NB4 (cell line): ENCODE measurements at regions not wholly inside any gene's neighbourhood (a gene's known extent, or its start where the extent isn't known, plus 50 kb on each side); places are given as distances from the start of the nearest gene placed in this dataset.

Experiments used
- CTCF ChIP-seq: IDR thresholded peaks from one replicate; pipeline ENCODE4 v1.5.1; 2012; ENCODE audit warnings: low read depth, low read length
- MYC ChIP-seq: IDR thresholded peaks from 2 replicates; pipeline ENCODE4 v1.6.1; 2011; ENCODE audit warnings: low read depth, low read length
- POLR2A ChIP-seq: IDR thresholded peaks from 2 replicates; pipeline ENCODE4 v1.6.1; 2011; ENCODE audit warnings: mild to moderate bottlenecking; ENCODE audit not compliant: insufficient read length; ENCODE audit errors: extremely low read depth
- TF ChIP-seq, protein P1 (sequence below): IDR thresholded peaks from 2 replicates; pipeline ENCODE4 v1.6.1; 2011; ENCODE audit warnings: low read depth, low read length

DNA sequence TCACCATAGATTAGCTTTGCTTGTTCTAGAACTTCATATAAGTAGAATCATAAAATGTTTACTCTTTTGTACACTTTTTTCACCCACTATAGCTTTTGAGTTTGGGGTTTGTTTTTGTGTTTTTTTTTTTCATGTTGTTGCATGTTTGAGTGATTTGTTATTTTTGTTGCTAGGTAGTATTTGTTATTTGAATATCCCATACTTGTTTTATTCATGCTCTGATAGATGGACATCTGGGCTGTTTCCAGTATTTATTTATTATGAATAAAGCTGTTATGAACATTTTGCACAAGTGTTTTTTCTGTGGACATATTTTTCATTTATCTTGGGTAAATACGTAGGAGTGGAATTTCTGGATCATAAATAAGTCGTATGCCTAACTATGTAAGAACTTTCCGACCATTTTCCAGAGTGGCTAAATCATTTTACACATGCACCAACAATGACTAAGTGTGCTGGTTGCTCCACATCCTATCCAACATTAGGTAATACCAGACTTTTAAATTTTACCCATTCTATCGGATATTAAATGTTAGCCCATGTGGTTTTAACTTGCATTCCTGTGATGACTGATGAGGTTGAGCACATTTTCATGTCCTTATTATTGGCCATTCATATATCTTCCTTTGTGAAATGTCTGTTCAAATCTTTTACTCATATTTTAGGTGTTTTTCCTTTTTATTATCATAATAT lies 69.1 kb upstream of the NR4A3 start:
- TF ChIP-seq MYC, result no peak
- no peak for TF ChIP-seq POLR2A
- TF ChIP-seq CTCF, result no peak
- TF ChIP-seq, protein P1, sequence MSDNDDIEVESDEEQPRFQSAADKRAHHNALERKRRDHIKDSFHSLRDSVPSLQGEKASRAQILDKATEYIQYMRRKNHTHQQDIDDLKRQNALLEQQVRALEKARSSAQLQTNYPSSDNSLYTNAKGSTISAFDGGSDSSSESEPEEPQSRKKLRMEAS, result no peak
